ENCODE measurements at regions not wholly inside any gene's neighbourhood (a gene's known extent, or its start where the extent isn't known, plus 50 kb on each side); places are given as distances from the start of the nearest gene placed in this dataset.

- no peak for TF ChIP-seq CTCF (IDR thresholded peaks at IDR 0.05; ENCODE audit: insufficient read depth, missing control alignments)
- DNase-seq (ENCODE audit: insufficient read length, low spot score) (no peak), FAIRE-seq (no peak)
These were observed 780.9 kb downstream of the ETS1 start for GRCh38 chr11:127806501-127806900.

GRCh38 chr11:127805771-127806170, 781.6 kb downstream of the ETS1 start:
- DNase-seq (ENCODE audit: insufficient read length, low spot score): no peak
- FAIRE-seq: no peak
- no peak for TF ChIP-seq CTCF (IDR thresholded peaks at IDR 0.05; ENCODE audit: insufficient read depth, missing control alignments)

DNA sequence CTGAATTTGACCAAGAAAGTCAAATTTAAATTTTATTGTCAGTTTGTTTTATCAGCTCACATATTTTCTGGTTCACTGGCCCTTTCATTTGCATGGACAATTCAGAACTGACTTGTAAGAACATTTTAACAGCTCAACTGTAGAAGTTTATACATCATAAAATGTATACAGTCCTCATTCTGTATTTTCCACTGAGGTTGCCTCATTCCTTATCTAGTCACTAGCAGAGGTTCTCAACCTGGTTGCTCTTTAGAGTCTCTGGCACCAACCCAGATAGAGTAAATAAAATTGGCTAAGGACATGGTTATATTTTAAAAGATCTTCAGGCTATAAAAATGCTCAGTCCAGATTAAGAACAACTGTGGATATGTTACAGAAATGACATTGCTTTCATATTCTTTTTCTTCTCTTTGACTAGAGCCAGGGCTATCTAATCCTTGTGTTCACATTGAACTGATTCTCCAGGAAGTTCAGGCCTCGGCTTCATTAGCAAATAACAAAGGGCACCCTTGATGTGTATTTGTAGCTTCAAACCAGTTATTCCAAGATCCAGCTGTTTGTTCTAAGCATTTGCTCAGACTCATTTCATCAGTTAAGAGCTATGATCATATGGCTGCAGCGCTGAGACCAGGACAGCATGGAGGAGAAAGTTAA, 782.5 kb downstream of the ETS1 start:
- FAIRE-seq (no peak), DNase-seq (ENCODE audit: insufficient read length, low spot score) (no peak)
- TF ChIP-seq CTCF (IDR thresholded peaks at IDR 0.05; ENCODE audit: insufficient read depth, missing control alignments): no peak

DNA sequence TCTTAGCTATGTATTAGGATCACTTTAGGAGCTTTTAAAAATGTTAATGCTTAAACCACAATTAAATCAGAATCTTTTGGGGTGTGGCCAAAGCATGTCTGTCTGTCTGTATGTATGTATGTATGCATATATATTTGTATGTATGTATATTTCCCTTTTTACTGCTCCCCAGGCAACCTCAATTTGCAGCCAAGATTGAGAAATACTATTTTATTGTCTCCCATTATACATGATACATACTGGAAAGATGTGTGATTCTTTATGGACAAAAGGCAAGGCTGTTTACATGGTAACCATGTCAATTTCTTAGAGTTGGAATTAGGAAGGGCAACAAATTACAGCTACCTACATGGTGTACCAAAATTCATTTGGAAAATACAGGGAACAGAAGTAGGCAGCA, 783.6 kb downstream of the ETS1 start:
- TF ChIP-seq CTCF (IDR thresholded peaks at IDR 0.05; ENCODE audit: insufficient read depth, missing control alignments): no peak
- DNase-seq (ENCODE audit: insufficient read length, low spot score) (no peak), FAIRE-seq (no peak)

GRCh38 chr11:127800989-127801688, 786.2 kb downstream of the ETS1 start:
- DNase-seq (ENCODE audit: insufficient read length, low spot score) (no peak), FAIRE-seq (no peak)
- TF ChIP-seq CTCF (IDR thresholded peaks at IDR 0.05; ENCODE audit: insufficient read depth, missing control alignments): no peak

DNA sequence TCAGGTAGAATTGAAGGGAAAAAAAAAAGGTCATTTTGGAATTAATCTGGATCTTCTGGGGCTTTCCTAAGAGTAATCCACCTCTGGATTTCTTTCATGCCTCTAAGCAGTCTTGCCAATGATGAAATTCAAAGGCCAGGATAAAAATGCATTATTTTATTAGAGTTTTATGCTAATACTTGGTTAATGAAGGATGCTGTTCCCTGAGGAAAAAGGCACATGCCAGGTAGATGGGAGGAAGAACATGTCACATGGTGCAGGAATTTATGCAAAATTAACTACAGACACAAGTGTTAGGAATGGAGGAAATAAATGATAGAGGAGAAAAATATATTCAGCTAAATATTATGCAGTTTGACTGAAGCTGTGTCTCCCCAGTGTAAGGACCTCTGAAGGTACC, 792.0 kb downstream of the ETS1 start:
- TF ChIP-seq CTCF (IDR thresholded peaks at IDR 0.05; ENCODE audit: insufficient read depth, missing control alignments): no peak
- DNase-seq (ENCODE audit: insufficient read length, low spot score) (no peak), FAIRE-seq (no peak)

- DNase-seq (ENCODE audit: insufficient read length, low spot score) (no peak), FAIRE-seq (no peak)
- TF ChIP-seq CTCF (IDR thresholded peaks at IDR 0.05; ENCODE audit: insufficient read depth, missing control alignments): no peak
These were observed 791.3 kb upstream of the KIRREL3 start for GRCh38 chr11:127791844-127792243.
